ENCODE measurements at regions not wholly inside any gene's neighbourhood (a gene's known extent, or its start where the extent isn't known, plus 50 kb on each side); places are given as distances from the start of the nearest gene placed in this dataset.

DNA sequence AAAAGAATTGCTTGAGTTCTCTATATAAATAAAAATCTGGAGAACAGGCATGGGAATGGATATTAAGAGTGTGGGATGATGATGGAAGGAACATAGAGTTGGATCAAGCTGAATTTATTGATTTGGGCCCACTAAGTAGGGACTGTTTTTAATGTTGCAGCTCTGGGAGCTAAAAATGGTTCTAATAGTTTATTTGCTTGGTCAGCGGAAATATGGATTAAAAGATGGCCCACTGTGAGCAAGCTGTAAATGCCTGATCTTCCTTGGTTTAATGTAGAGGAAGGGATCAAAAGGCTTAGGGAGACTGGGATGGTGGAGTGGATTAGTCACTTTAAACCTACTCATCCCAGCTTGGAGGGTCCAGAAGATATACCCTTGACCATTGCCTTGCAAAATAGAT, 429.4 kb upstream of the NXPH2 start:
- no peak for DNase-seq (ENCODE audit: extremely low spot score)
- H3K4me1 ChIP-seq = no peaks in the 10 kb centered on the region
- no peaks in the 10 kb centered on the region for H3K36me3 ChIP-seq
- WGBS = 100% methylated on average over 1 of the region's 1 CpG
- H3K9me3 ChIP-seq = no peaks in the 10 kb centered on the region
- no peak overlapping the region for H3K27ac ChIP-seq (replicated peaks in 1 of 4)
- intact Hi-C loops (cut with DNase I) = no loop called here
- no peak for TF ChIP-seq POLR2A (IDR thresholded peaks at IDR 0.05; ENCODE audit: low read depth)
- no peak for TF ChIP-seq POLR2AphosphoS5 (IDR thresholded peaks at IDR 0.05)
- TF ChIP-seq, protein P1, sequence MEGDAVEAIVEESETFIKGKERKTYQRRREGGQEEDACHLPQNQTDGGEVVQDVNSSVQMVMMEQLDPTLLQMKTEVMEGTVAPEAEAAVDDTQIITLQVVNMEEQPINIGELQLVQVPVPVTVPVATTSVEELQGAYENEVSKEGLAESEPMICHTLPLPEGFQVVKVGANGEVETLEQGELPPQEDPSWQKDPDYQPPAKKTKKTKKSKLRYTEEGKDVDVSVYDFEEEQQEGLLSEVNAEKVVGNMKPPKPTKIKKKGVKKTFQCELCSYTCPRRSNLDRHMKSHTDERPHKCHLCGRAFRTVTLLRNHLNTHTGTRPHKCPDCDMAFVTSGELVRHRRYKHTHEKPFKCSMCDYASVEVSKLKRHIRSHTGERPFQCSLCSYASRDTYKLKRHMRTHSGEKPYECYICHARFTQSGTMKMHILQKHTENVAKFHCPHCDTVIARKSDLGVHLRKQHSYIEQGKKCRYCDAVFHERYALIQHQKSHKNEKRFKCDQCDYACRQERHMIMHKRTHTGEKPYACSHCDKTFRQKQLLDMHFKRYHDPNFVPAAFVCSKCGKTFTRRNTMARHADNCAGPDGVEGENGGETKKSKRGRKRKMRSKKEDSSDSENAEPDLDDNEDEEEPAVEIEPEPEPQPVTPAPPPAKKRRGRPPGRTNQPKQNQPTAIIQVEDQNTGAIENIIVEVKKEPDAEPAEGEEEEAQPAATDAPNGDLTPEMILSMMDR (IDR thresholded peaks at IDR 0.05) = no peak
- no peak for TF ChIP-seq EP300 (IDR thresholded peaks at IDR 0.05)
- no peak overlapping the region for H3K4me3 ChIP-seq
- H3K27me3 ChIP-seq = no peaks in the 10 kb centered on the region

DNA sequence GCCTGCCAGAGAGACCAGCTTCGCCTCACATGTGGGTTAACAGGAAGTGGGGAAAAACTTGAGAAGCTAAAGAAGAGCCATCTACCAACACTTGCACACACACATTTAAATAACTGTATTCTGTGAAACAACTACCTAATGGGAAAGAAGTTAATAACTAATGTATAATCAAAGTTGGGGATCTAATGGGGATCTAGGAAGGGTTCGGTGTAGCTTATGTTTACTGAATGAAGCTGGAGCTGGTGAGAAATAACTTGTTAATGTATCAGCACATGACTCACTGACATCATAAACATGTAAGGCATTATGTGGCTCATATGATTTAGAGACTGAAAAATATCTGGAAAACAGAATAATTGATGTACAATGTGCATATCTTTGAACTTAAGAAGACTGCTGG, 421.3 kb upstream of the NXPH2 start:
- H3K4me1 ChIP-seq = no peaks in the 10 kb centered on the region
- H3K36me3 ChIP-seq = no peaks in the 10 kb centered on the region
- no peaks in the 10 kb centered on the region for H3K27me3 ChIP-seq
- H3K27ac ChIP-seq (replicated peaks in 1 of 4) = no peak overlapping the region
- no peaks in the 10 kb centered on the region for H3K9me3 ChIP-seq
- intact Hi-C loops (cut with DNase I) = no loop called here
- TF ChIP-seq, protein P1 (IDR thresholded peaks at IDR 0.05) = no peak
- TF ChIP-seq POLR2AphosphoS5 (IDR thresholded peaks at IDR 0.05) (no peak), POLR2A (IDR thresholded peaks at IDR 0.05; ENCODE audit: low read depth) (no peak), EP300 (IDR thresholded peaks at IDR 0.05) (no peak)
- WGBS = 84% methylated on average over 2 of the region's 2 CpGs
- no peak overlapping the region for H3K4me3 ChIP-seq
- DNase-seq (ENCODE audit: extremely low spot score) = no peak

DNA sequence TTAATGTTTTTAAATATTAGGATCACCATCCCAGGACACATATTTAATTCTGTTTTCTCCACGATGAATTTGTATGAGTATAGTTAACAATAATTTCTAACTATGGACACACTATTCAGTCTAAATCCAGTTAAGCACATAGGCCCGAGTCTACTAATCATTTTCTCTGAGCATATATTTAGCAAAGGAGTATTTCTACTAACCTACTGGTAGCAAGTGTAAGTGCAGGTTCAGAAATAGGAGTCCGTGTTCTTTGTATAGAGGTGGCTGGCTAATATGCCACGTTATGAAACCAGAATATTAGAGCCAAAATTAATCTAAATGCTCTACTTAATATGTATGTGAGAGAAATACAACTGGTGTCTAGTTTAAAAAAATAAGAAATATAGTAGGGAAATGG, 416.6 kb upstream of the NXPH2 start:
- Histone ChIP-seq H3K36me3 (no peaks in the 10 kb centered on the region), H3K27ac (replicated peaks in 1 of 4) (no peak overlapping the region), H3K4me3 (no peak overlapping the region), H3K4me1 (no peaks in the 10 kb centered on the region), H3K27me3 (no peaks in the 10 kb centered on the region), H3K9me3 (no peaks in the 10 kb centered on the region)
- no peak for DNase-seq (ENCODE audit: extremely low spot score)
- intact Hi-C loops (cut with DNase I) = no loop called here
- TF ChIP-seq, protein P1 (IDR thresholded peaks at IDR 0.05) = no peak
- TF ChIP-seq EP300 (IDR thresholded peaks at IDR 0.05) (no peak), POLR2AphosphoS5 (IDR thresholded peaks at IDR 0.05) (no peak), POLR2A (IDR thresholded peaks at IDR 0.05; ENCODE audit: low read depth) (no peak)
- WGBS = 73% methylated on average over 4 of the region's 4 CpGs

DNA sequence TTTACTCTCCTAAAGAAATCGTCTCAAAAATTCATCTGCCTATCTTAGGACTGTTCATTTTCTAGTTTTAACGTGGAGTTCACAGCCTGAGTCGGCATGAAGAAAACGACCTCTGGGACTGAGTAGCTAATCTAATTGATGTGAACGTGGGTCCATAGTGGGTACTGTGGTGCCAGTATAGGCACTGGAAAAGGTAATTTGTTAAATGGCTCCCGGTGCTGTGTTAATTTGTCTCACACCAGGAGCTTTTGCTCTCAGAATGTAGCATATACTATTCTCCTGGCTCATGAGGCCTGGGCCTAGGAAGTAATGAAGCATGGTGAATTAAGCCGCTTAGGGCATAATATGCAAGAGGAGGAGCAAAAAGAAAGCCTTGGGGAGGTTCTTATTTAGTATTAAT, 414.4 kb upstream of the NXPH2 start:
- intact Hi-C loops (cut with DNase I) = no loop called here
- TF ChIP-seq EP300 (IDR thresholded peaks at IDR 0.05) (no peak), POLR2AphosphoS5 (IDR thresholded peaks at IDR 0.05) (no peak), POLR2A (IDR thresholded peaks at IDR 0.05; ENCODE audit: low read depth) (no peak)
- TF ChIP-seq, protein P1 (IDR thresholded peaks at IDR 0.05) = no peak
- 83% methylated on average over 7 of the region's 7 CpGs for WGBS
- no peaks in the 10 kb centered on the region for H3K4me1 ChIP-seq
- no peak overlapping the region for H3K27ac ChIP-seq (replicated peaks in 1 of 4)
- no peak for DNase-seq (ENCODE audit: extremely low spot score)
- no peaks in the 10 kb centered on the region for H3K27me3 ChIP-seq
- no peaks in the 10 kb centered on the region for H3K36me3 ChIP-seq
- no peak overlapping the region for H3K4me3 ChIP-seq
- no peaks in the 10 kb centered on the region for H3K9me3 ChIP-seq

DNA sequence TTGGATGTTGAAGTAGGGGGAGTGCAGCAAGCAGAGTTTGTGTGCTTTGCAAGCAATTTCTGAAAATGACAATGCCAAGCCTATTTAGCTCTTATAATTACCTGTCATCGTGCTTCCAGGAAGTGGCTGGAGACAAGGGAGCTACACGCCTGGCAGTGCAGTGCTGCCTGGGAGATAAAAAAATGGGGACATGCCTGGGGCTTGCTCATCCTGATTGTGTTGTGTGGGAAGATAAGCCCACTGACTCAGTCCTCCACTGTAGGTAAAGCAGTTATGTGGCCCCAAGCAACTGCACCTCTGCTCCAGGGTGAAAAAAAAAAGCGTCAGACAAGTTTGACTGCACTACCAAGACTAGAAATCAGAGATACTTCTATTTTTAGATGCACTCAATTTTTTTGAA, 396.9 kb upstream of the NXPH2 start:
- WGBS = 62% methylated on average over 3 of the region's 3 CpGs
- intact Hi-C loops (cut with DNase I) = no loop called here
- TF ChIP-seq POLR2AphosphoS5 (IDR thresholded peaks at IDR 0.05) (no peak), POLR2A (IDR thresholded peaks at IDR 0.05; ENCODE audit: low read depth) (no peak), EP300 (IDR thresholded peaks at IDR 0.05) (no peak)
- TF ChIP-seq, protein P1 (IDR thresholded peaks at IDR 0.05) = no peak
- H3K9me3 ChIP-seq = no peaks in the 10 kb centered on the region
- no peak overlapping the region for H3K27ac ChIP-seq (replicated peaks in 1 of 4)
- H3K4me1 ChIP-seq = no peaks in the 10 kb centered on the region
- DNase-seq (ENCODE audit: extremely low spot score) = no peak
- no peak overlapping the region for H3K4me3 ChIP-seq
- no peaks in the 10 kb centered on the region for H3K27me3 ChIP-seq
- H3K36me3 ChIP-seq = no peaks in the 10 kb centered on the region

Data from esophagus muscularis mucosa (tissue), 4 donors.